Loucy (cell line): ENCODE measurements at regions not wholly inside any gene's neighbourhood (a gene's known extent, or its start where the extent isn't known, plus 50 kb on each side); places are given as distances from the start of the nearest gene placed in this dataset.

Source experiments
- H2AFZ ChIP-seq: fragments of 200-600 bp; sonication (generic); 2 replicates; pipeline ENCODE4 v1.6.0; 2016; ENCODE audit warnings: antibody characterized with exemption, mild to moderate bottlenecking, low read length, moderate library complexity
- H3F3A ChIP-seq: fragments of 200-600 bp; 2 replicates; pipeline ENCODE4 v1.6.0; 2016; ENCODE audit warnings: antibody characterized with exemption, low read depth, mild to moderate bottlenecking
- H3K27me3 ChIP-seq: fragments of 200-600 bp; sonication (generic); 2 replicates; pipeline ENCODE4 v1.6.1; 2014; ENCODE audit warnings: low read length, mild to moderate bottlenecking; ENCODE audit not compliant: insufficient read depth, poor library complexity, severe bottlenecking
- H3K36me3 ChIP-seq: fragments of 200-600 bp; sonication (generic); 2 replicates; pipeline ENCODE4 v1.6.1; 2016; ENCODE audit warnings: low read length; ENCODE audit not compliant: insufficient read depth
- H3K4me1 ChIP-seq: fragments of 200-600 bp; sonication (generic); 2 replicates; pipeline ENCODE4 v1.5.1; 2014; ENCODE audit warnings: low read length, mild to moderate bottlenecking; ENCODE audit not compliant: insufficient read depth, poor library complexity, severe bottlenecking
- H3K4me2 ChIP-seq: fragments of 200-600 bp; sonication (generic); 2 replicates; pipeline ENCODE4 v1.6.0; 2014; ENCODE audit warnings: antibody characterized with exemption, low read length, low read depth, mild to moderate bottlenecking; ENCODE audit not compliant: poor library complexity, severe bottlenecking
- H3K4me3 ChIP-seq: fragments of 200-600 bp; sonication (generic); 2 replicates; pipeline ENCODE4 v1.5.1; 2014; ENCODE audit warnings: low read length, mild to moderate bottlenecking, mixed read lengths; ENCODE audit not compliant: poor library complexity, severe bottlenecking
- H3K79me2 ChIP-seq: fragments of 200-600 bp; sonication (generic); 2 replicates; pipeline ENCODE4 v1.6.1; 2014; ENCODE audit warnings: low read length; ENCODE audit not compliant: insufficient read depth
- H3K9ac ChIP-seq: fragments of 200-600 bp; sonication (generic); 2 replicates; pipeline ENCODE4 v1.6.0; 2014; ENCODE audit warnings: mild to moderate bottlenecking, low read depth, low read length, moderate library complexity; ENCODE audit not compliant: poor library complexity, severe bottlenecking
- H3K9me2 ChIP-seq: fragments of 200-600 bp; sonication (generic); replicated peaks from 2 replicates; pipeline ENCODE4 v1.6.1; 2016; ENCODE audit warnings: low read depth, low read length, mixed read lengths
- H3K9me3 ChIP-seq: fragments of 200-600 bp; sonication (generic); 2 replicates; pipeline ENCODE4 v1.6.1; 2014; ENCODE audit warnings: mild to moderate bottlenecking, antibody characterized with exemption, low read length, low read depth; ENCODE audit not compliant: insufficient read depth
- H4K20me1 ChIP-seq: fragments of 200-600 bp; sonication (generic); 2 replicates; pipeline ENCODE4 v1.6.0; 2014; ENCODE audit warnings: antibody characterized with exemption, low read length, mild to moderate bottlenecking; ENCODE audit not compliant: insufficient read depth, poor library complexity, severe bottlenecking
- EZH2phosphoT487 ChIP-seq: fragments of 200-600 bp; IDR thresholded peaks from 2 replicates; pipeline ENCODE4 v1.6.1; 2018; ENCODE audit warnings: antibody characterized with exemption, mild to moderate bottlenecking, moderate library complexity, borderline replicate concordance
- TF ChIP-seq, protein P1 (sequence below): fragments of 200-600 bp; sonication (generic); conservative IDR thresholded peaks from 2 replicates; pipeline ENCODE4 v1.5.1; 2014; ENCODE audit warnings: mild to moderate bottlenecking, antibody characterized with exemption, low read length

GRCh38 chr16:82224821-82225220 is 54.8 kb upstream of the MPHOSPH6 start:
- Histone ChIP-seq H3F3A (no peaks in the 10 kb centered on the region), H2AFZ (no peak overlapping the region), H4K20me1 (no peaks in the 10 kb centered on the region), H3K36me3 (no peaks in the 10 kb centered on the region), H3K27me3 (no peaks in the 10 kb centered on the region), H3K79me2 (no peaks in the 10 kb centered on the region), H3K9me3 (no peaks in the 10 kb centered on the region), H3K4me2 (no peak overlapping the region), H3K9me2 (no peaks in the 10 kb centered on the region), H3K4me3 (no peak overlapping the region), H3K4me1 (no peaks in the 10 kb centered on the region), H3K9ac (no peak overlapping the region)
- no peak for TF ChIP-seq EZH2phosphoT487
- TF ChIP-seq, protein P1, sequence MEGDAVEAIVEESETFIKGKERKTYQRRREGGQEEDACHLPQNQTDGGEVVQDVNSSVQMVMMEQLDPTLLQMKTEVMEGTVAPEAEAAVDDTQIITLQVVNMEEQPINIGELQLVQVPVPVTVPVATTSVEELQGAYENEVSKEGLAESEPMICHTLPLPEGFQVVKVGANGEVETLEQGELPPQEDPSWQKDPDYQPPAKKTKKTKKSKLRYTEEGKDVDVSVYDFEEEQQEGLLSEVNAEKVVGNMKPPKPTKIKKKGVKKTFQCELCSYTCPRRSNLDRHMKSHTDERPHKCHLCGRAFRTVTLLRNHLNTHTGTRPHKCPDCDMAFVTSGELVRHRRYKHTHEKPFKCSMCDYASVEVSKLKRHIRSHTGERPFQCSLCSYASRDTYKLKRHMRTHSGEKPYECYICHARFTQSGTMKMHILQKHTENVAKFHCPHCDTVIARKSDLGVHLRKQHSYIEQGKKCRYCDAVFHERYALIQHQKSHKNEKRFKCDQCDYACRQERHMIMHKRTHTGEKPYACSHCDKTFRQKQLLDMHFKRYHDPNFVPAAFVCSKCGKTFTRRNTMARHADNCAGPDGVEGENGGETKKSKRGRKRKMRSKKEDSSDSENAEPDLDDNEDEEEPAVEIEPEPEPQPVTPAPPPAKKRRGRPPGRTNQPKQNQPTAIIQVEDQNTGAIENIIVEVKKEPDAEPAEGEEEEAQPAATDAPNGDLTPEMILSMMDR: no peak

- Histone ChIP-seq H3K79me2 (no peaks in the 10 kb centered on the region), H3K9me2 (no peaks in the 10 kb centered on the region), H3K9ac (no peak overlapping the region), H3K9me3 (no peaks in the 10 kb centered on the region), H3K4me2 (no peak overlapping the region), H3K4me1 (no peaks in the 10 kb centered on the region), H3K36me3 (no peaks in the 10 kb centered on the region), H3F3A (no peaks in the 10 kb centered on the region), H2AFZ (no peak overlapping the region), H3K4me3 (no peak overlapping the region), H4K20me1 (no peaks in the 10 kb centered on the region), H3K27me3 (no peaks in the 10 kb centered on the region)
- TF ChIP-seq, protein P1: no peak
- no peak for TF ChIP-seq EZH2phosphoT487
These were observed 50.5 kb upstream of the MPHOSPH6 start for GRCh38 chr16:82220541-82220940.
